GM21723 (cell line): ENCODE measurements at regions not wholly inside any gene's neighbourhood (a gene's known extent, or its start where the extent isn't known, plus 50 kb on each side); places are given as distances from the start of the nearest gene placed in this dataset.
"Not testable (repeated sequence)": the region's sequence is repeated elsewhere in the genome, so short reads cannot be mapped to it uniquely, and the experiment has no call there.

Experiments used
- ATAC-seq: cut with Tn5 transposase; IDR thresholded peaks from one replicate; pipeline ENCODE4 v1.9.1; 2021; ENCODE audit warnings: mild to moderate bottlenecking, moderate library complexity; ENCODE audit not compliant: unreplicated experiment

GRCh38 chr10:64636461-64636860 is 1115.3 kb downstream of the REEP3 start:
- ATAC-seq, result no peak

- ATAC-seq, result no peak
Measured at GRCh38 chr10:64637939-64638338, 1116.7 kb downstream of the REEP3 start.

- no peak for ATAC-seq
Measured at GRCh38 chr10:64648915-64649314, 1127.7 kb downstream of the REEP3 start.

GRCh38 chr10:64658528-64658927 is 1137.3 kb downstream of the REEP3 start:
- ATAC-seq, result no peak

GRCh38 chr10:64659311-64659710 is 1138.1 kb downstream of the REEP3 start:
- no peak for ATAC-seq

- ATAC-seq, result no peak
Measured at GRCh38 chr10:64682043-64682442, 1160.8 kb downstream of the REEP3 start.

GRCh38 chr10:64690194-64690593 is 1169.0 kb downstream of the REEP3 start:
- no peak for ATAC-seq

- no peak for ATAC-seq
Measured at GRCh38 chr10:64699244-64699643, 1178.0 kb downstream of the REEP3 start.

- not testable (repeated sequence) for ATAC-seq
Measured at GRCh38 chr10:64702086-64702485, 1180.9 kb downstream of the REEP3 start.

GRCh38 chr10:64708884-64709681 is 1187.9 kb downstream of the REEP3 start:
- no peak for ATAC-seq

GRCh38 chr10:64726466-64726865 is 1205.3 kb downstream of the REEP3 start:
- ATAC-seq, result no peak

- ATAC-seq, result no peak
Measured at GRCh38 chr10:64731016-64731415, 1209.8 kb downstream of the REEP3 start.

GRCh38 chr10:64732372-64732957 is 1211.3 kb downstream of the REEP3 start:
- peak; percentile 14 for ATAC-seq

- no peak for ATAC-seq
Measured at GRCh38 chr10:64733980-64734379, 1212.8 kb downstream of the REEP3 start.

- no peak for ATAC-seq
Measured at GRCh38 chr10:64738462-64738861, 1217.3 kb downstream of the REEP3 start.

- no peak for ATAC-seq
Measured at GRCh38 chr10:64745565-64745964, 1224.4 kb downstream of the REEP3 start.

GRCh38 chr10:64750672-64751071 is 1229.5 kb downstream of the REEP3 start:
- no peak for ATAC-seq

GRCh38 chr10:64753516-64753915 is 1232.3 kb downstream of the REEP3 start:
- no peak for ATAC-seq

GRCh38 chr10:64760371-64760770 is 1239.2 kb downstream of the REEP3 start:
- no peak for ATAC-seq

- no peak for ATAC-seq
Measured at GRCh38 chr10:64762861-64763260, 1241.7 kb downstream of the REEP3 start.

- ATAC-seq, result no peak
Measured at GRCh38 chr10:64765498-64765897, 1244.3 kb downstream of the REEP3 start.

GRCh38 chr10:64771253-64772050 is 1250.3 kb downstream of the REEP3 start:
- ATAC-seq, result no peak
